ENCODE measurements at regions not wholly inside any gene's neighbourhood (a gene's known extent, or its start where the extent isn't known, plus 50 kb on each side); places are given as distances from the start of the nearest gene placed in this dataset.

- ChIA-PET RAD21 (ENCODE audit: unreplicated experiment) (interaction anchor here (1.0 to 1.9 kb wide), 6 partner anchors 13 to 71 kb away, joined by 3 to 7 read pairs (median 4); no protein-coding TSS in a partner anchor), POLR2A (interaction anchor here (0.6 to 0.9 kb wide), 3 partner anchors 19 to 73 kb away, joined by 3 to 6 read pairs (median 3); no protein-coding TSS in a partner anchor), CTCF (interaction anchor here (0.9 to 2.2 kb wide), 10 partner anchors 12 to 106 kb away, joined by 3 to 11 read pairs (median 4); no protein-coding TSS in a partner anchor), SMC1A (ENCODE audit: uncharacterized antibody, unreplicated experiment) (interaction anchor here (1.0 to 3.3 kb wide), 9 partner anchors 10 to 56 kb away, joined by 3 to 28 read pairs (median 5); no protein-coding TSS in a partner anchor)
- Histone ChIP-seq H2AFZ (ENCODE audit: control insufficient read depth, low read depth, low read length) (peak overlapping the region; percentile 23), H3K4me2 (ENCODE audit: control insufficient read depth, insufficient read depth) (no peak overlapping the region), H3K27me3 (replicated peaks in 1 of 2; ENCODE audit: control insufficient read depth in 2 of 2, insufficient read depth in 2 of 2, low read length in 1 of 2) (peaks cover 0 to 2% of the 10 kb centered on the region in 2 experiments; a peak in 1 of 4 replicates), H3K27ac (ENCODE audit: control insufficient read depth, insufficient read depth) (no peak overlapping the region), H4K20me1 (ENCODE audit: control insufficient read depth, insufficient read depth) (no peaks in the 10 kb centered on the region), H3K79me2 (ENCODE audit: control insufficient read depth, insufficient read depth, low read length) (no peaks in the 10 kb centered on the region), H3K4me3 (no peak overlapping the region), H3K9ac (ENCODE audit: control insufficient read depth, insufficient read depth, low read length) (no peak overlapping the region), H3K4me1 (ENCODE audit: control insufficient read depth, insufficient read depth, low read length) (peaks cover 3% of the 10 kb centered on the region), H3K9me3 (replicated peaks; ENCODE audit: control insufficient read depth, insufficient read depth, low read length) (no peaks in the 10 kb centered on the region), H3K36me3 (ENCODE audit: control insufficient read depth in 2 of 2, insufficient read depth in 2 of 2, low read length in 1 of 2) (no peaks in the 10 kb centered on the region)
- in situ Hi-C loops (cut with MboI) = no loop called here
- WGBS (ENCODE audit: insufficient coverage, insufficient replicate concordance, low lambda C conversion rate, missing lambda C conversion rate) = 7% methylated on average over 2 of the region's 2 CpGs
- TF ChIP-seq SIX5 (IDR thresholded peaks at IDR 0.05; ENCODE audit: low read depth, low read length, severe bottlenecking) (no peak), ZNF24 (IDR thresholded peaks at IDR 0.05) (peak; percentile 72)
- BruUV-seq (replicated peaks) = no TSS peak
- DNase-seq (ENCODE audit: low read depth, low spot score) (no peak), FAIRE-seq (no peak), ATAC-seq (peak; percentile 89)
- intact Hi-C loops (cut with micrococcal nuclease; ENCODE audit: unreplicated experiment) = loop anchor here (5.0 kb wide), 1 partner anchor 763 kb away; no protein-coding TSS in a partner anchor
These were observed 113.6 kb upstream of the CCDC28A start for GRCh38 chr6:138659998-138660397.

GRCh38 chr6:138662471-138662870, 111.1 kb upstream of the CCDC28A start:
- 16% methylated on average over 2 of the region's 2 CpGs for WGBS (ENCODE audit: insufficient coverage, insufficient replicate concordance, low lambda C conversion rate, missing lambda C conversion rate)
- POLR2A ChIA-PET = no interaction called here
- RAD21 ChIA-PET (ENCODE audit: unreplicated experiment) = interaction anchor here (1.3 kb wide), 1 partner anchor 11 kb away, joined by 3 read pairs; no protein-coding TSS in a partner anchor
- H3K27ac ChIP-seq (ENCODE audit: control insufficient read depth, insufficient read depth) = no peak overlapping the region
- DNase-seq (ENCODE audit: low read depth, low spot score) (no peak), ATAC-seq (no peak), FAIRE-seq (no peak)
- TF ChIP-seq IKZF2 (IDR thresholded peaks at IDR 0.05) (no peak), RFX5 (IDR thresholded peaks at IDR 0.05; ENCODE audit: low read depth, low read length) (no peak), RB1 (IDR thresholded peaks at IDR 0.05; ENCODE audit: borderline replicate concordance) (no peak), RAD21 (IDR thresholded peaks at IDR 0.05; ENCODE audit: insufficient read depth, low read depth, low read length) (no peak), ESRRA (IDR thresholded peaks at IDR 0.05; ENCODE audit: low read length) (no peak), BACH1 (IDR thresholded peaks at IDR 0.05; ENCODE audit: borderline replicate concordance) (no peak), NFXL1 (IDR thresholded peaks at IDR 0.05; ENCODE audit: borderline replicate concordance) (no peak), CTCF (IDR thresholded peaks at IDR 0.05 in 2 of 3, conservative IDR thresholded peaks at IDR 0.05 in 1 of 3; ENCODE audit: control insufficient read depth in 2 of 3, extremely low read depth in 1 of 3, insufficient read depth in 1 of 3, low read depth in 3 of 3, low read length in 3 of 3) (no peak)
- H3K9ac ChIP-seq (ENCODE audit: control insufficient read depth, insufficient read depth, low read length) = no peak overlapping the region
- no peaks in the 10 kb centered on the region for H3K79me2 ChIP-seq (ENCODE audit: control insufficient read depth, insufficient read depth, low read length)
- H3K27me3 ChIP-seq (replicated peaks in 1 of 2; ENCODE audit: control insufficient read depth in 2 of 2, insufficient read depth in 2 of 2, low read length in 1 of 2) = peaks cover 0 to 3% of the 10 kb centered on the region in 2 experiments; a peak in 1 of 4 replicates
- H3K4me1 ChIP-seq (ENCODE audit: control insufficient read depth, insufficient read depth, low read length) = no peaks in the 10 kb centered on the region
- SMC1A ChIA-PET (ENCODE audit: uncharacterized antibody, unreplicated experiment) = interaction anchor here (3.0 kb wide), 1 partner anchor 11 kb away, joined by 28 read pairs; no protein-coding TSS in a partner anchor
- H3K9me3 ChIP-seq (replicated peaks; ENCODE audit: control insufficient read depth, insufficient read depth, low read length) = no peaks in the 10 kb centered on the region
- H3K4me3 ChIP-seq = no peak overlapping the region
- H4K20me1 ChIP-seq (ENCODE audit: control insufficient read depth, insufficient read depth) = no peaks in the 10 kb centered on the region
- no peaks in the 10 kb centered on the region for H3K36me3 ChIP-seq (ENCODE audit: control insufficient read depth in 2 of 2, insufficient read depth in 2 of 2, low read length in 1 of 2)
- no peak overlapping the region for H3K4me2 ChIP-seq (ENCODE audit: control insufficient read depth, insufficient read depth)
- in situ Hi-C loops (cut with MboI) = no loop called here
- H2AFZ ChIP-seq (ENCODE audit: control insufficient read depth, low read depth, low read length) = no peak overlapping the region
- CTCF ChIA-PET = interaction anchor here (0.7 to 1.1 kb wide), 2 partner anchors 12 to 243 kb away, joined by 3 read pairs; no protein-coding TSS in a partner anchor
- intact Hi-C loops (cut with micrococcal nuclease; ENCODE audit: unreplicated experiment) = loop anchor here (5.0 kb wide), 1 partner anchor 765 kb away; no protein-coding TSS in a partner anchor
- BruUV-seq (replicated peaks) = no TSS peak

All from GM12878 (cell line).